Tibial nerve (tissue), 4 donors: ENCODE measurements at regions not wholly inside any gene's neighbourhood (a gene's known extent, or its start where the extent isn't known, plus 50 kb on each side); places are given as distances from the start of the nearest gene placed in this dataset.

ENCODE experiments used
- DNase-seq, 2 donors: peaks; one replicate each; pipeline ENCODE4 v3.0.0-alpha.2; 2019; ENCODE audit warnings: low spot score in 2 of 2
- H3K27ac ChIP-seq, 4 donors: fragments of 200-600 bp; sonication (generic) in 3 of 4; one replicate each; pipeline ENCODE4 v1.5.1; 2017 to 2019; ENCODE audit warnings: mild to moderate bottlenecking in 1 of 4
- H3K27me3 ChIP-seq, 2 donors: fragments of 200-600 bp; sonication (generic) in 1 of 2; one replicate each; pipeline versions ENCODE4 v1.5.1 to v1.6.0; 2017 to 2019
- H3K36me3 ChIP-seq, 3 donors: fragments of 200-600 bp; sonication (generic); one replicate each; pipeline ENCODE4 v1.5.1; 2018 to 2019
- H3K4me1 ChIP-seq, 4 donors: fragments of 200-600 bp; sonication (generic) in 3 of 4; one replicate each; pipeline ENCODE4 v1.5.1; 2017 to 2019
- H3K4me3 ChIP-seq, 4 donors: fragments of 200-600 bp; sonication (generic) in 3 of 4; one replicate each; pipeline ENCODE4 v1.5.1; 2017 to 2019; ENCODE audit warnings: mild to moderate bottlenecking in 1 of 4, moderate library complexity in 1 of 4
- H3K9me3 ChIP-seq, 4 donors: fragments of 200-600 bp; sonication (generic) in 3 of 4; one replicate each; pipeline ENCODE4 v1.5.1; 2017 to 2019
- EP300 ChIP-seq, 2 donors: sonication (generic); formaldehyde crosslinking; IDR thresholded peaks; one replicate each; pipeline ENCODE4 v1.6.1; 2017; ENCODE audit warnings: antibody characterized with exemption in 2 of 2, mild to moderate bottlenecking in 1 of 2
- POLR2A ChIP-seq, 2 donors: fragments of 450-650 bp; IDR thresholded peaks; one replicate each; pipeline ENCODE4 v1.6.1; 2017; ENCODE audit warnings: antibody characterized with exemption in 2 of 2, mild to moderate bottlenecking in 2 of 2, moderate library complexity in 2 of 2
- WGBS, 2 donors: methylation state at CpG; one replicate each; pipeline ENCODE4 v1.1.5; 2018; 5-methylcytosine and 5-hydroxymethylcytosine counted together
- TF ChIP-seq, protein P1 (sequence below), 5 experiments: fragments of 200-600 bp in 3 of 5; fragments of 450-650 bp in 2 of 5; sonication (generic) in 3 of 5; IDR thresholded peaks; one replicate each; pipeline ENCODE4 v1.5.1; 2016 to 2019; ENCODE audit warnings: antibody characterized with exemption in 5 of 5, mild to moderate bottlenecking in 3 of 5, moderate library complexity in 2 of 5

DNA sequence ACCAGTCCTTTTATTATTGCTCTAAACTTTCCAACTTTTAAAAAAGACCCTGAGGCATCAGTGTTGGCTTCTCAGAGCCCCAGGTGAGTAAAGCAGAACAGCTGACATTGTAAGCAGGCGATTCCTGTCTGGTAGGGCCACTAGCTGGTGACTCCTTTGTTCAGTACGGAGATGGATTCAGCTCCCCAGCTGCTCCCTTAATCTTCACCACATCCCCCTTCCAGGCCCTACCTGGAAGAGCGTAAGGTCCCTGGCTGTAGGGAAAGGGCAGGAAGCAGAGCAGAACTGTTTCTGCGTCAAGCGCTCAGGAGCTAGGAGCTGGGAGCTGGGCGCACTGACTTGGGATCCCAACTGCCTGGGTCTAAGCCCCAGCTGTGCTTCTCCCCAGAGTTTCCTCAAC is 203.7 kb upstream of the TAS2R1 start:
- TF ChIP-seq EP300 (IDR thresholded peaks at IDR 0.05) (no peak), POLR2A (IDR thresholded peaks at IDR 0.05) (no peak)
- TF ChIP-seq, protein P1, sequence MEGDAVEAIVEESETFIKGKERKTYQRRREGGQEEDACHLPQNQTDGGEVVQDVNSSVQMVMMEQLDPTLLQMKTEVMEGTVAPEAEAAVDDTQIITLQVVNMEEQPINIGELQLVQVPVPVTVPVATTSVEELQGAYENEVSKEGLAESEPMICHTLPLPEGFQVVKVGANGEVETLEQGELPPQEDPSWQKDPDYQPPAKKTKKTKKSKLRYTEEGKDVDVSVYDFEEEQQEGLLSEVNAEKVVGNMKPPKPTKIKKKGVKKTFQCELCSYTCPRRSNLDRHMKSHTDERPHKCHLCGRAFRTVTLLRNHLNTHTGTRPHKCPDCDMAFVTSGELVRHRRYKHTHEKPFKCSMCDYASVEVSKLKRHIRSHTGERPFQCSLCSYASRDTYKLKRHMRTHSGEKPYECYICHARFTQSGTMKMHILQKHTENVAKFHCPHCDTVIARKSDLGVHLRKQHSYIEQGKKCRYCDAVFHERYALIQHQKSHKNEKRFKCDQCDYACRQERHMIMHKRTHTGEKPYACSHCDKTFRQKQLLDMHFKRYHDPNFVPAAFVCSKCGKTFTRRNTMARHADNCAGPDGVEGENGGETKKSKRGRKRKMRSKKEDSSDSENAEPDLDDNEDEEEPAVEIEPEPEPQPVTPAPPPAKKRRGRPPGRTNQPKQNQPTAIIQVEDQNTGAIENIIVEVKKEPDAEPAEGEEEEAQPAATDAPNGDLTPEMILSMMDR (IDR thresholded peaks at IDR 0.05), result no peak
- H3K36me3 ChIP-seq, result no peaks in the 10 kb centered on the region
- H3K4me1 ChIP-seq, result no peaks in the 10 kb centered on the region
- H3K27me3 ChIP-seq, result no peaks in the 10 kb centered on the region
- no peaks in the 10 kb centered on the region for H3K9me3 ChIP-seq
- no peak overlapping the region for H3K4me3 ChIP-seq
- no peak overlapping the region for H3K27ac ChIP-seq
- no peak for DNase-seq
- 79 to 81% methylated on average over 6 of the region's 6 CpGs for WGBS, 2 donors

DNA sequence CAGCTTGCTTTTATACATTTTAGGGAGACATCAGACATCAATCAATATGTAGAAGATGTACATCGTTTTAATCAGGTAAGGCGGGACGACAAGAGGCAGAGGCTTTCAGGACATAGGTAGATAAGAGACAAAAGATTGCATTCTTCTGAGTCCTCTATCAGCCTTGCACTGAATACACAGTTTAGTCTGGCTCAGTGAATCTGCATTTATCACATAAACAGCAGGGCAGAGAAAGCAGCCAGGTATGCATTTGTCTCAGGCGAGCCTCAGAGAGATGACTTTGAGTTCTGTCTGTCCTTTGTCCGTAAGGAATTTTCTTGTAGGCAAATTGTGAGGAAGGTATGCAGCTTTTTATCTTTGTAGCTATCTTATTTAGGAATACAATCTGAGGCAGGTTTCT is 202.8 kb upstream of the TAS2R1 start:
- H3K36me3 ChIP-seq, result no peaks in the 10 kb centered on the region

DNA sequence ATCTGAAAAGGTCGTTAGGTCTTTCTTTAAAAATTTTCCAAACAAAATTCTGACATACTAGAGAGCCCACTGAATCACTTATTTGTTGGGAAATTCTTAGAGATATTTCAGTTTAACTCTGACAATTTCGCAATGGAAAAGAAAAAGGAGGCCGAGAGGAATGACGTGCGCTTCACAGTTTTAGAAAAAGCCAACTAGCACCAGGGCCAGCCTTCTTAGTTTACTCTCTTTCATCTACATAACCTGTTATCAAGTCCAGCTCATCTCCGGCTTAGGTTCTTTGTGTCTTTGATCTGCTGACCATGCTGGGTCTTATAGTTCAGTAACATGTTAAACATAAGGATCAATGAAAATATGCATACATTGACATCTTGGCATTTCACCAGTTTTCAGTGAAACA is 201.7 kb upstream of the TAS2R1 start:
- Histone ChIP-seq H3K27me3 (no peaks in the 10 kb centered on the region), H3K4me3 (no peak overlapping the region), H3K9me3 (no peaks in the 10 kb centered on the region), H3K4me1 (no peaks in the 10 kb centered on the region), H3K27ac (no peak overlapping the region), H3K36me3 (no peaks in the 10 kb centered on the region)
- no peak for TF ChIP-seq EP300 (IDR thresholded peaks at IDR 0.05)
- no peak for TF ChIP-seq POLR2A (IDR thresholded peaks at IDR 0.05)
- TF ChIP-seq, protein P1 (IDR thresholded peaks at IDR 0.05), result no peak
- no peak for DNase-seq
- 82 to 86% methylated on average over 6 of the region's 6 CpGs for WGBS, 2 donors

More for the DNA sequence above, 202.8 kb upstream of the TAS2R1 start:
- H3K9me3 ChIP-seq, result no peaks in the 10 kb centered on the region
- no peak for DNase-seq
- no peaks in the 10 kb centered on the region for H3K4me1 ChIP-seq
- no peak overlapping the region for H3K27ac ChIP-seq
- no peak overlapping the region for H3K4me3 ChIP-seq
- no peak for TF ChIP-seq EP300 (IDR thresholded peaks at IDR 0.05)
- TF ChIP-seq, protein P1 (IDR thresholded peaks at IDR 0.05), result no peak
- no peak for TF ChIP-seq POLR2A (IDR thresholded peaks at IDR 0.05)
- H3K27me3 ChIP-seq, result no peaks in the 10 kb centered on the region
- 83 to 85% methylated on average over 5 of the region's 5 CpGs for WGBS, 2 donors

DNA sequence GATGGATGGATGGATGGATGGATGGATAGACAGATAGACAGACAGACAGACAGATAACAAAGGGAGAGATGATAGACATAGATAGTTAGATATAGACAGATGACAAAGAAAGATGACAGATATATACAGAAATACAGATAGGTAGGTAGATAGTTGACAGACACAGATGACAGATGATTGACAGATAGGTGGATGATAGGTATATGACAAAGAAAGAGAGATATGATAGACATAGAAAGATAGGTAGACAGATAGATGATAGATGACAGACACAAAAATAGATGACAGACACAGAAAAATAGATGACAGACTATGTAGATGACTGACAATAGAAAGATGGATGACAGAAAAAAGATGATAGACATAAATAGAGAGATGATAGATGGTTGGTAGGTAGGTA is 200.0 kb upstream of the TAS2R1 start:
- TF ChIP-seq EP300 (IDR thresholded peaks at IDR 0.05) (no peak), POLR2A (IDR thresholded peaks at IDR 0.05) (no peak)
- TF ChIP-seq, protein P1 (IDR thresholded peaks at IDR 0.05), result no peak
- no peaks in the 10 kb centered on the region for H3K9me3 ChIP-seq

DNA sequence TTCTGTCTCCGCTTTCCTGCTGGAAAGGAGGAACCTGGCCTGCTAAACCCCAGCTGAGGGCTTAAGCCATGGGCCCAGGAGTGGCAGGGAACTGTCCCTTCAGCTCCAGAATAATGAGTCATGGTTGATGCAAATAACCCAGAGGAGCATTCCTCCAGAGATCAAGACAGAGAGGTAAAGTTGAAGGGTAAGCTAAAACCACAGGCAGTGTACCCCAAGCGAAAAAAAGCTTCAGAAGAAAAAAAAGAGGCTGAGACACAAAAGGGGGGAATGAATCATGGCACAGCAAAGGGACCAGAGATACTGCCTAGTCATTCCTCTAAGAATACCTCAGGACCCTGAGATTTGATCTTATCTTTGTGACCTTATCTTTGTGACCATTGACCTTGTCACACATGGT is 199.5 kb upstream of the TAS2R1 start:
- Histone ChIP-seq H3K9me3 (no peaks in the 10 kb centered on the region), H3K4me3 (no peak overlapping the region), H3K27me3 (no peaks in the 10 kb centered on the region), H3K4me1 (no peaks in the 10 kb centered on the region), H3K36me3 (no peaks in the 10 kb centered on the region), H3K27ac (no peak overlapping the region)
- DNase-seq, result no peak
- 87 to 93% methylated on average over 2 of the region's 2 CpGs for WGBS, 2 donors
- no peak for TF ChIP-seq POLR2A (IDR thresholded peaks at IDR 0.05)
- TF ChIP-seq, protein P1 (IDR thresholded peaks at IDR 0.05), result no peak
- TF ChIP-seq EP300 (IDR thresholded peaks at IDR 0.05), result no peak

More for the DNA sequence above, 200.0 kb upstream of the TAS2R1 start:
- Histone ChIP-seq H3K27ac (no peak overlapping the region), H3K4me1 (no peaks in the 10 kb centered on the region), H3K4me3 (no peak overlapping the region), H3K27me3 (no peaks in the 10 kb centered on the region), H3K36me3 (no peaks in the 10 kb centered on the region)
- no peak for DNase-seq
